Fibroblast of upper back skin (primary cell): ENCODE measurements at regions not wholly inside any gene's neighbourhood (a gene's known extent, or its start where the extent isn't known, plus 50 kb on each side); places are given as distances from the start of the nearest gene placed in this dataset.
"Not testable (repeated sequence)": the region's sequence is repeated elsewhere in the genome, so short reads cannot be mapped to it uniquely, and the experiment has no call there.

ENCODE experiments used
- DNase-seq: peaks from one replicate; pipeline ENCODE4 v3.0.0-alpha.2; 2013

DNA sequence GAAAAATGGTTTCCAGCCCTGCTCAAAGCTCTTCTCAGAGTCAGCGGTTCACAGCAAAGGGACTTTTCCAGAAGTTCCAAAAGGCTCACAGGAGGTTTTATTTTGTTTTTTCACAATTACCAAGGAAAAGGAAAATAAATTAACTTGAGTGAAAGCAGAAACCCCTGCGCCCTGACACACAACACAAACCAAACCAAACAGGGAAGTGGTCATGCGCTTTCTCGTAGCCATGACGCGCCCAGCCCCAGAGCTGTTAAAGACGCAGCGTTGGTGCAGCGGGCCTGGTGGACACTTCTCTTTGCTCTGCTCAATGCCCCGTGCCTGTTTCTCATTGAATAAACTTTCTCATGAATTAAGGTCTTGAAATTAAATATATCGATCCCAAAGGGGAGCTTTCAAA is 134.4 kb upstream of the LYZL2 start:
- no peak for DNase-seq

DNA sequence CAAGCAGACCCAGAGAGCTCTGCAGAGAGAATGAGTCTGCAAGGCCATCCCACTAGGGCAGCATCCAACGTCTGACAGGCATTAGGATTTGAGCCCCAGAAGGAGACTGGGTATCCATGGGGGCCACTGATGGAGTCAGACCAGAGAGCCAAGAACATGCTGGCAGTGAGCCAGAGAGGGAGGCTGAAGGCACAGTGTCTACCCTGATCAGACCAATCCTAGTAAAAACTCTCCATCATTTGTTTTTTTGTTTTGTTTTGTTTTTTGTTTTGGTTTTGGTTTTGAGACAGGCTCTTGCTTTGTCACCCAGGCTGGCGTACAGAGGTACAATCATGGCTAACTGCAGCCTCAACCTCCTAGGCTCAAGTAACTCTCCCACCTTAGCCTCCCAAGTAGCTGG is 133.1 kb upstream of the LYZL2 start:
- DNase-seq: no peak

DNA sequence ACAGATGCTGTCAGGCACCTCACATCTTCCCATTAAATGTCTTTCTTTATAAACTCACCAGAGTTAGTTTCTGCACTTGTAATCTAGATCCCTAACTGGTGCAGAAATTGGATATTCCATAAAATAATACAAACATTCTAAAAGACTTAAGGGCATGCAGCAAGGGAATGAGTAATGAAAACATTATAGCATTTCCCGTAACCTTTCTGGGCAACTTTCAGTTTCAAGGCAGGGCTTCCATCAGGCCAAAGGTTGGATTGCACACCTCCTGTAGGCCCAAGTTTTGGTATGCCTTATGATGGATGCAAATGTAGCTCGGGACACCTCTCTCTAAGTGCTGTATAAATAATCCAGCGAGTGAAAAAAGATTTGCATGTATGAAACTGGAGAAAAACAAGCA is 129.9 kb upstream of the LYZL2 start:
- no peak for DNase-seq

DNA sequence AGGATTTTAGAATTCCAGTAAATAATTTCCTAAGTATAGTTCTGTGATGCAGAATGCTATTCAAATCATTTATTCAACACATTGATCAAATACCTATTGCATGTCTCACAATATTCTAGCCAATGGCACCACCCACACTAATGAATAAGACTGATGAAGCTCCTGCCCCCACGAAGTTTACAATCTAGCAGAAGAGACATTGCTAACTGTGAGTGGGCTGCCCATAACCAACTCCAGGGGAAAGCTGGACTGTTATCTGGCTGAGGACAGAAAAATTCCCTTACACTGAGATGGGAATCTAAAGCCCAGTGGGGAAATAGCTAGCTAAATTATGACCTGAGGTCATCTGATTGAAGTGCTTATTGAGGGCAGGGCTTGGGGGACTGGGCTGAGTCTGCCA is 128.8 kb upstream of the LYZL2 start:
- DNase-seq: peak; percentile 54

DNA sequence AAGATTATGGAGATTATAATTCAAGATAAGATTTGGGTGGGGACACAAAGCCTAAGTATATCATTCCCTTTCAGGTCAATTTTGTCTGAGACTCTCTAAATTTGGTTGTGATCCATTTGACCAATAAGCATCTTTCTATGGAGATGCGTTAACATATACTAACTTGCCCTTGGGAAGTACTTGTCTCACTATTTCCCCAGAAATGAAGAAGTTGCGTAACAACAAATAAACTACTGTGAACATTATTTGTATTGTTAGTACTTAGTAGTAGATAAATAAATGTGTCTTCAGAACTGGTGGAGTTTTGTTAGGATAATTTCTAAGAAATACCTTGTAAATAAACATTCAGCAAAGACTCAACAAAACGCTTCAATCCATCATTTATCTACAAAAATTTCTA is 127.3 kb upstream of the LYZL2 start:
- DNase-seq: no peak

DNA sequence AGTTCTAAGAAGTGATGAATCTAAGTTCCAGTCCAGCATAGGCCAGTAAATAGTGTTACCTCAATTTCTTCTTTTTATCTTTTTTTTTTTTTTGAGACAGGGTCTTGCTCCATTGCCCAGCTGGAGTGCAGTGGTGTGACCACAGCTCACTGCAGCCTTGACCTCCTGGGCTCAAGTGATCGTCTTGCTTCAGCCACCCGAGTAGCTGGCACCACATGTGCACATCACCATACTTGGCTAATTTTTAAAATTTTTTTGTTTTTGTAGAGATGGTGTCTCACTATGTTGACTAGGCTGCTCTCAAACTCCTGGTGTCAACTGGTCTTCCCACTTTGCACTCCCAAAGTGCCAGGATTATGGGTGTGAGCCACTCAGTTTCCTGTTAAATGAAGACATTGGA is 126.6 kb upstream of the LYZL2 start:
- DNase-seq: no peak

DNA sequence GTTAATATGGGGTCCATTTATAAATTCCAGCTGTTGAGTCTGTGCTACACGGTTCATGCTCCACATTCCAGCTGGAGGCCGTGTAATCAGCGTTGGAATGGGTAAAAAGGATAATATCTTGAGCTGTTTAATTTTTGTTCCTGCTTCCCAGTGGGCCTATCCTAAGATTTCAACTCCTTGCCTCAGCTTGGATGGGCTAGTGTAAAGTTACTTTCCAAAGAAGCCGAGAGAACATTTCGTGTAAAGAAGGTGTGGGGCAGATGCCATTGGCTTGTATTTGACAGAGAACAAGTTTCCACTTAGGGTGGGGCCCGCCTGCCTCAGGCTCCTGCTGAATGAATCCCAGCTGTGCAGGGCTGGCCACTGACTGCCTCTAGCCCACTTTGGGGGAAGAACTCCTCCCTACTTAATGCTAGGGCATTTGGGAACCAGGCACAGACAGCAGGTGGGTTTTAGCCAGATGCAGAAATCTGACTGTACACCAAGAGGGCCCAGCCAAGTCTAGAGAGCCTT is 125.9 kb upstream of the LYZL2 start:
- peak; percentile 89 for DNase-seq

DNA sequence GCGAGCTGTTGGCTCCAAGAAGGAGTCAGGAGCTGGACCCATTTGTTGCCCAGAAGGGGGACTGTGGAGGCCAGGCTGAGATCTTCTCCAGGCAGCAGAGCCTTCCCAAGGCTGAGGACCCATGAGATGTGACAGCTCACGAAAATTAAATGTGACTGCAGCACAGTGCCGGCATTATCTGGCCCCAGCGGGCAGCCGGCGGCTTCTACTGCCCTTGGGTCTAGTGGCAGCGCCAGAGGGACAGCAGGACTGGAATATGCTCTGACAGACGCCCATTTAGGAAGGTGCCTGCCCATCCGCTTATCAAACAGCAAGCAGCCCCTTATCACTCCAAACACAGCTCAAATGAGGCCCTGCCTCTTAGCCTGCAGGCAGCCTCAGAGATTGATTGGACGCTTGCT is 122.9 kb upstream of the LYZL2 start:
- DNase-seq: no peak

DNA sequence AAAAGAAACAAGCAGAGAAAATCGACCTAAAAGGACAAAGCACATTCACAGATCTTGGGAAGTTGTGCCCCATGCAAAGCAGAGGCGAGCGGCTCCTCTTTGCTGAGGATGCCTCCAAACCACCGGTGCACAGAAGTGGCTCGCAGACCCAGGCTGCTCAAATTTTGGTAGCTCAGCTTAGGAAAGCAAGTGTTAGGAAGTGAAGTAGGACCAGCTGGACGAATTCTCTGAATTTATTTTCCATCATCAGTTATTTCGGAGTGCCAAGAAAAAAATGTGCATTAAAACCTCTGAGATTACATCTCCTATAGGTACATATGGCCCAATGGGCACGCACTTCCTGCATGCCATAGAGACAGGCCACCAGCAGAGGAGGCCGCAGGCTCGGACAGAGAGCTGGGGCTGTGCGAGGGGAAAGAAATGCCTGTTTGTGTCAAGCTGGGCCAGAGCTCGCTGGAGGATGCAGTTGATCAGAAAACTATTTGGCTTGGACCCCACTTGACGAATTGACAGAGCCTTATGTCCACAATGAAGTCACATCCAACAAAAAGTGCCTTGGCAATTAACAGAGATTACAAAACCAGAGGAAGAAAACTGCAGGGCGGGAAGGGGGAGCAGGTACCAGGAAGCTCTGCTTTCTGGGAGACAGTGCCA is 122.3 kb upstream of the LYZL2 start:
- DNase-seq: peak; percentile 77

DNA sequence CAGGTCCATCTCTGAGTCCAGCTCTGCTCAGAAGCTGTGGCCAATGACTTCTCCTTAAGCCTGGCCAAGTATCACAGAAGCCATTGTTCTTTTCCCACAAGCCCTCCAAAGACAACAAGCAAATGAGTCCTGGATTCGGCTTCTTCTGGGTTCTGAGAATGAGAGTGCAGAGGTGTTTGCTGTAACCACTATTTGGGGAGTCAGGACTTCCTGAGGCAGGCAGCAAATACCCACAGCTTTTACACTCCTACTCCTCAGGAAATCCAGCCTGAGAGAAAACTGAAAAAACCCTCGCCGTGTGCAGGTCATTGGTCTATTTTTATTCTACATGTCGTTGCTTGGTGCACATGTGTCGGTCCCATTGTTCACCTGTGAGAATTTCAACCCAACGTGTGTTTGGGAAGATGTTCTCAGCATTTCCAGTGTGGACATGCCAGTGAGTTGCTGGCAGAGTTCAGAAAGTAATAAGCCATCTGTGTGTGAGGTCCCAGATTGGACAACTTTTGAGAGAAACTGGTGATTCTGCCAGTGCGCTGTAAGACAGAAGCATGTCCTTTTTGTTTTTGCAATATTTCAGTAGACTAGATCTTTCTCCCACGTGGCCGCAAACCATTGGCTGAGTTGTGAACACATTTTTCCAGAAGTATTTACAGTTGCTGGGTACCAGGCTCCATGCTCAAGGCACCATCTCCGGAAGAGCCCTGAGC is 121.6 kb upstream of the LYZL2 start:
- DNase-seq: no peak

DNA sequence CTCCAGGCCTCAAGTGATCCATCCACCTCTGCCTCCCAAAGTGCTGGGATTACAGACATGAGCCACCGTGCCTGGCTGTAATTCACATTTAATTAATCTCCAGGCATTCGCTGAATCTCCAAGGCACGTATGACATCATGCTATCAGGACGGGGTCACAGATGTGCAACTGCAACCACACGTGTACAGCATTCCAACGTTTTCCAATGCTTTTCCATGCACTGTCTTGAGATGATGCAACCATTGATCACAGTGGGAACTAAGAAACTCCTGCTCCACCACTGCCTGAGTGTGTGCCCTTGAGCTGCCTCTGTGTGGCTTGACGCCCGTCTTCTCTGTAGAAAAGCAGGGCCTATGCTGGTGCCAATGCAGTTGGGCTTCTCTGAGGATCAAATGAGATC is 119.8 kb upstream of the LYZL2 start:
- DNase-seq: peak; percentile 82

DNA sequence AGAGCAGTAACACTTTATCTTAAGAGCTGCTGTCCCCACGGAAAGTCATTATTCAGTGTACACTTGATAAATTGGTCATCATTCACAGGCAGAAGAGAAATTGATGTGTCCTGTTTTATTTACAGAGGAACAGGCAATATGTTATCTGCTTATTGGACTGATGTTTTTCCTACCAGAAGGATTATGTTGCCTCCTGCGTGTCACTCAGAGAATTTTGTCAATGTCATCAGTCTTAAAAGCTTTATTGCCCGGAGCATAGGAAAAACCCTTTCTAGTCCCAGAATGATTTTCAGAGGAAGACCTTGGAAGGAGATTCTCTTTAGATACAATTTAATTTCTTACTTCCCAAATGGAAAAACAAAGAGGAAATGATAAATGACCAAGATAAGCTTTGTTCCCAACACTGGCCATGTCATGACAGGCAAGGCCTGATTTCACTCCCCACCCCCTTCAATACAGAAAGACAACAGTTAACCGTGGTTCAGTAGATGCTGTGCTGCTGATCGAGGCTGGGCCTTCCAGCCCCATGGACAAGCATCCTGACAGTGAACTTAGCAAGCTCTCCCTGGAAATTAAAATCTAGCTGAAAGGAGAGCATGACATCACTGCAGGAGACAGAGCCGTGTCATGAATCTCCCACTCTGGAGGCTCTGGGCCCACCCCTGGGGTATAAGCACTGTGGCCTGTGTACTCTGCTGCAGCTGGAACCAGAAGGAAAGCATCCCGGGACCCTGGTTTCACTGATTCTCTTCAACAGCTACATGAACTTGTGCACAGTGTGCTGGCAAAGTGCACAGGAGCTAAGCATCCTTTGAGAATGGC is 118.8 kb upstream of the LYZL2 start:
- DNase-seq: no peak

DNA sequence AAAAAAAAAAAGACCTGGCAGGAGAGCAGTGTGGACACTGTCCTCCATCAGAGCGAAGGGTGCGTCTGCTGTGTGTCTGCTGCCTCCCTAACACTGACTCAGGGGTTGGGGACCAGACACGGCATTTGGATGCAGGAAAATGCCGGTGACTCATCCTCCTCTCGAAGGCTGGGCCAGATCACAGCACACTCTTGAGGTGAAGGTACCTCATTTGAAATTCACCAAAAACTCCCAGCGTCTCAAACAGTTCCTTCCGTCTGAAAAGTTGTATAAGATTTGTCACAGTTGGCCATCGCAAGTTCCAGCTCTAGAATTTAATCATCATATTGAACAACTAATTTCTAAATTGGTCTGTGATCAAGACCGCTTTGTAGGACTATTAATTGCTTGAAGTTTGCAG is 118.1 kb upstream of the LYZL2 start:
- peak; percentile 70 for DNase-seq

DNA sequence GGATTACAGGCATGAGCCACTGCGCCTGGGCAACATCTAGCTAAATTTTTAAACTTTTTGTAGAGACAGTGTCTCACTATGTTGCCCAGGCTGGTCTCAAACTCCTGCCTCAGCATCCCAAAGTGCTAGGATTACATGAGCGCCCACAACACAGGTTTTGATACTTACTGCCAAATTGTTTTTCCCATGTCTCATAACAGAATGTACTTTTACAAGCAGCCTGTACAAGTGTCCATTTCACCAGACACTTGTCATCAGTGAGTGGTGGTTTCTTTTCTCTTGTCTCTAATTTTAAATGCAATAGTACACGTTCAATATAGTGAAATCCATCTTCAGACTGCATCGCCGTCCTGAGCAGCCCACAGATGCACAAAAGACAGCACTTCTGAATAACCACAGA is 116.4 kb upstream of the LYZL2 start:
- no peak for DNase-seq

DNA sequence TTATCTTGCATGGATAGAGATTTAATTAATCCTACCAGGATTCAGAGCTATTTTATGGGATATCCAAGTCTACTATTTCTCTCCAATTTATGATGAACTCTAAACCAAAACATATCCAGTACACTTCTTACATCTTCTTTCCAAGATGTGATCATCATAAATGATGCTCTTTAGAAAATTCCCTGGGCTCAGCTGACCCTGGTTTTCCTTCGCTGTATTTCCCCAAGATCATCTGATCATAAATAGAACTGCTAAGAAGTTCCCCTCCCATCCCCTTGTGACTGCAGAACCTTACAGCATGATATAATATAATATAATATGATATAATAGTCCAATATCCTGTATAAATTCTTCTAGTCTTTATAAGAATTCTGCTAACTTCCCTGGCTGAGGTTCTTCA is 114.6 kb upstream of the LYZL2 start:
- DNase-seq: no peak

DNA sequence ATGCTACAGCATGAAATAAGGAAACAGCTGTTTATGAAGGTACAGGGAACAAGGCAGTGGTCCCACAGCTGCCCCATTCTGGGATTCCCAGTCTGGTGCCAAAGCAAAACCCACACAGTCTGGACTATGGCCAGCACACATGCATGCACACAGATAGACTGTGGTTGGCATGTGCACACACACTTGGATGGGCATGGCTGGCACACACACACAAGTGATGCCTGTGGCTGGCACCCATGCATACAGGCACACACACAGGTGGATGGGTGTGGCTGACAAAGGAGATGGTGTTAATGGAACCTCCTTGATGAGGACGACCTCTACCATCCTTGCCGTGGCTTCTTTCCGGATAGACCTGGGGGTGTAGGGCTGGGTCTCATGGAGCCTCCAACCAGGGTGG is 114.0 kb upstream of the LYZL2 start:
- no peak for DNase-seq

DNA sequence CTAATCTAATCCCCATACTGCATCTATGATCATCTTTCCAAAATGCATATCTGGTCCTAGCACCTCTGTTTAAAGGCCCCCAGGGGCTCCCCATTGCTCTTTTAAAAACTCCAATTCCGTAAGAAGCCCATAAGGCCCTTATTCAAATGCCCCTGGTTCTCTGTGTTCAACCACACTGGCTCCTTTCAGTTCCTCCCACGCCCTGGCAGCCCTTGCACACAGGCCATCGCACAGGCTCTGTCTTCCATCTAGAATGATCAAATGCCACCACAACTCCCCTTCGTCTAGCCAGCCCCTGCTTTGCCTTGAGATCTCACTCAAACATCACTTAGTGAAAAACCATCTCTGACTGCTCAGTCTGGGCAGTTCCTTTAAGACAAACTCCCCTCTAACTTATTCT is 112.9 kb upstream of the LYZL2 start:
- DNase-seq: no peak

DNA sequence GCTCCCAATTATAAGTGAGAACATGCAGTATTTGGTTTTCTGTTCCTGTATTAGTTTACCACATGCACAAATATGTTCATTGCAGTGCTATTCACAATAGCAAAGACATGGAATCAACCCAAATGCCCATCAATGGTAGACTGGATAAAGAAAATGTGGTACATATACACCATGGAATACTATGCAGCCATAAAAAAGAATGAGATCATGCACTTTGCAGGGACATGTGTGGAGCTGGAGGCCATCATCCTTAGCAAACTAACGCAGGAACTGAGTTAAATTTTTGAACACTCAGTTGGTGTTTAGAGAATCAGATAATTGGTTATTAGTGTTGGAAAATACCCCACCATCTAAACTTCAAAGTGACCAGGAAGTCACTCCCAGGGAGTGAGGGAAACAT is 111.2 kb upstream of the LYZL2 start:
- not testable (repeated sequence) for DNase-seq

DNA sequence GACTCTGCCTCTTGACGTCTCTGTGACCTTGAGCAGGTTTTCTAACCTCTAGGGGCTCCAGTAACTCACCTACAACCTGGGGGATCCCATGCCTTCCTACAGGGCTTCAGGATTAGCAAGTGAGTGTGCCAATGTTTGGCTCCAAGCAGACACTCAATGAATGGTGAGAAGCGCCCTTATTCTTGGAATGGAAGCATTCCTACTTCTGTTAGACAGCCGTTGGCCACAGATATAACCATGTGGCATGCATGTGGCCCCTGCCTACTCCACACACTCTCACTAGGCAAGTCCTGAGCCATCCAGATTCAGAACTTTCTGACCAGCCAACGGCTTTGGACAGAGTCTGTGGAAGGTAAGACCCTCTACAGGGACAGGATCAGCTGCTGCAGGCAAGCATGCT is 108.9 kb upstream of the LYZL2 start:
- DNase-seq: no peak

DNA sequence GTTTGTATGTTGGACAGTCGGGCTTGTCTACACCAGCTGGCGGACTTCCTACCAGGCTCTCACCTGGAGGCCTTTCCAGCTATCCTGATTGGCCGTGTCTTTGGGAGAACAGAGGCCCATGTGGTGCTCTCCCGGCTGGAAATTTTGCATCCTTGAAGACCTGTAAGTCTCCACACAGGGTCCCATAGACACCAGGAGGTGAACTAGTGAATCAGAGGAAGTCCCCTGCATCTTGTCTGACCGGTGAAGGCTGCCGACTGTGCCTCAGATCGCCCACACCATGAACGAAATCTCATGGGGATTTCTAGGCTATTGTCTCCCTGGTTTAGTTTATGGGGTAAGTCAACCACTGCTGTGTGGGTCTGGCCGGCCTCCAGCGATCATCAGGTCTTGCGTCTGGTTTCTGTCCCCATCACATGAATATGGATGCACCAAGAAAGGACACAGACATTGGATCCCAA is 108.4 kb upstream of the LYZL2 start:
- DNase-seq: no peak

DNA sequence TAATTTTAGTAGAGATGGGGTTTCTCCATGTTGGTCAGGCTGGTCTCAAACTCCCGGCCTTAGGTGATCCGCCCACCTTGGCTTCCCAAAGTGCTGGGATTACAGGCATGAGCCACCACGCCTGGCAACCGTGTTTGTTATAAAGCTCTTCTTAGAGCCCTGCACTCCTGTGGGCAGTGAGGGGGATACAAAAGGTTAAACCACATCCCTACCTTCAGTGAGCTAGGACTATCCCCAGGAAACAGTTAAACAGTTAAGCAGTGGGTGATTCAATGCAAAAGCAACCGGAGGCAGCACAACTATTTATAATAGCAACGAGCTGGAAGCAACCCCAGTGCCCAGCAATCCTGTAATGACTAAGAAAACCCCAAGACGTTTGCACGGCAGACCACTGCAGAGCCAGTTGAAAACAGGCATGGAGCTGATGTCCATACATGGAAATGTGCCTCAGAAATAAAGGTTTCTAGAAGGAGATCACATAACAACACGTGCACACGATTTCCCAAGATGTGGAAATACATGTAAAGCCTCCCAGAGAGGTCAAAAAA is 107.2 kb upstream of the LYZL2 start:
- DNase-seq: peak; percentile 100

DNA sequence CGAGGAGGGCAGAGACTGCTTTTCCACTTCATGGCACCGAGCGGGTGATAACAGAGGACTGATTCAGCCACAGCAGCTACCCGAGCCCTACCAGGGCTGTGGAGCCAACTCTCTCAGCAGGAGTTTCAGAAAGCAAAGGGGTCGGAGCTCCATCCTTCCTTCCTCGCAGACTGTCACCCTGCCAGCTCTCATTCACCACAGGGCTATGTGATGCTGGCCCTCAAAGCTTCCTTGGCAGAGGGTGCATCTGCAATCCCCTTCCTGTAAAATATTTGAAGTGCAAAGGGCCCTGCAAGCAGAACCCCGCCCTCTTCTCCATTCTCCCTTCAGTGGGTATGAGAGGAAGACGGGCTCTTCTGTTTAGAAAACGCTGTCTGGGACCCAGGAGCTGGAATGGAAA is 105.3 kb upstream of the LYZL2 start:
- no peak for DNase-seq

DNA sequence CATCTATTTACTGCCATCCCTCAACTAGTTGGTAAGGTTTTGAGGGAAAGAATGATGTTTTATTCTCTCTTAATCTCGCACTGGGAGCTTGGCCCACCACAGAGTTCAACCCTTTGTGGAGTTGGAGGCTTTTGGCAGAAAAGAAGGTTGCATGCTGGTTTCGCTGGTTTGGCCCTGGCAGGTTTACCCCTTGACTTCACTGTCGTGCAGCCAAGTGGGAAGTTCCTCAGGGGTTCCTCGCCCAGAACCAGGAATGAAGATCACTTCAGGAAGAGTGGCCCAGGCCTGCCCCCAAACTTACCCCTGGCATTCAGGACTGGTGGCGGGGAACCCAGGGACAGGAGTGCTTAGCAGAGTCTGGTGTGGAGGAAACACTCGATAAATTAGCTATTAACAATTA is 103.1 kb upstream of the LYZL2 start:
- no peak for DNase-seq

DNA sequence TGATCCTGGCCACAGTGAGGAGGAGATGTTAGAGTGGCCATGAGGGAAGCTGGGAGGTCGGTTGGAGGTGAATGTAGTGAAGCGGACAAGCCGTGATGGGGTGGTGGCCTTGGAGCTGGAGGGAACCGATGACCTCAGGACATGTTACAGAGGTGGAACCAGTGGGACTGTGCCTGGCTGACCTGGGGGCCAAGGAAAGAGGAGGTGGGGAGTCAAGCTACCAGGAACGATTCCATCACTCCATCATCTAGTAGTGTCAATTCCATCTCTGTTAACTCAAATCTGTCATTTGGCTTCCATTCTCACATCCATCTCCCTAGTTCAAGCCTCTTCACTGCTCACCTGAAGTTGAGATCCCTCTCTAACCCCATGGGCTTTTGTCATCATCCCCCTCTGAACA is 102.4 kb upstream of the LYZL2 start:
- DNase-seq: no peak
